ENCODE measurements at regions not wholly inside any gene's neighbourhood (a gene's known extent, or its start where the extent isn't known, plus 50 kb on each side); places are given as distances from the start of the nearest gene placed in this dataset.

DNA sequence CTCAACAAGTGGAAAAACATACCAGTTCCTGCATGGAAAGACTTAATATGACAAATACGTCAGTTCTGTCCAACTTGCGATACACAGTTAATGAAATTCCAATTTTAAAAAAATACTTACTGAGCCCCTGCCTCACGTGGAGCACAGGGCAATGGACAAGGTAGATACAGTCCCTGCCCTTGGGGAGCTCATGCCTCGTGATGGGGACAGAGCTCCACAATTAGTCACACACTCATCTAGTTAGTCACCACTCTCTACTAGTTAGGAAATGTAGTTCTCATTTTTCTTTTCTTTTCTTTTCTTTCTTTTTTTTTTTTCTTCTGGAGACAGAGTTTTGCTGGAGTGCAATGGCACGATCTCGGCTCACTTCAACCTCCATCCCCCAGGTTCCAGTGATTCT is 74.7 kb upstream of the CDH5 start:
- no peak for TF ChIP-seq SMAD4 (CRISPR knock-in tag; IDR thresholded peaks at IDR 0.05)
- no peak for TF ChIP-seq FOXK1 (CRISPR knock-in tag; IDR thresholded peaks at IDR 0.05)
- no peak for TF ChIP-seq CBFB (CRISPR knock-in tag; IDR thresholded peaks at IDR 0.05; ENCODE audit: low read depth)
- no peak for TF ChIP-seq IRF2 (CRISPR knock-in tag; IDR thresholded peaks at IDR 0.05; ENCODE audit: borderline replicate concordance, low read depth)
- TF ChIP-seq, protein P1, sequence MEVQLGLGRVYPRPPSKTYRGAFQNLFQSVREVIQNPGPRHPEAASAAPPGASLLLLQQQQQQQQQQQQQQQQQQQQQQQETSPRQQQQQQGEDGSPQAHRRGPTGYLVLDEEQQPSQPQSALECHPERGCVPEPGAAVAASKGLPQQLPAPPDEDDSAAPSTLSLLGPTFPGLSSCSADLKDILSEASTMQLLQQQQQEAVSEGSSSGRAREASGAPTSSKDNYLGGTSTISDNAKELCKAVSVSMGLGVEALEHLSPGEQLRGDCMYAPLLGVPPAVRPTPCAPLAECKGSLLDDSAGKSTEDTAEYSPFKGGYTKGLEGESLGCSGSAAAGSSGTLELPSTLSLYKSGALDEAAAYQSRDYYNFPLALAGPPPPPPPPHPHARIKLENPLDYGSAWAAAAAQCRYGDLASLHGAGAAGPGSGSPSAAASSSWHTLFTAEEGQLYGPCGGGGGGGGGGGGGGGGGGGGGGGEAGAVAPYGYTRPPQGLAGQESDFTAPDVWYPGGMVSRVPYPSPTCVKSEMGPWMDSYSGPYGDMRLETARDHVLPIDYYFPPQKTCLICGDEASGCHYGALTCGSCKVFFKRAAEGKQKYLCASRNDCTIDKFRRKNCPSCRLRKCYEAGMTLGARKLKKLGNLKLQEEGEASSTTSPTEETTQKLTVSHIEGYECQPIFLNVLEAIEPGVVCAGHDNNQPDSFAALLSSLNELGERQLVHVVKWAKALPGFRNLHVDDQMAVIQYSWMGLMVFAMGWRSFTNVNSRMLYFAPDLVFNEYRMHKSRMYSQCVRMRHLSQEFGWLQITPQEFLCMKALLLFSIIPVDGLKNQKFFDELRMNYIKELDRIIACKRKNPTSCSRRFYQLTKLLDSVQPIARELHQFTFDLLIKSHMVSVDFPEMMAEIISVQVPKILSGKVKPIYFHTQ (CRISPR knock-in tag; IDR thresholded peaks at IDR 0.05) = no peak
- TF ChIP-seq SOX15 (CRISPR knock-in tag; IDR thresholded peaks at IDR 0.05) = no peak
- no peak for TF ChIP-seq GRHL2 (CRISPR knock-in tag; IDR thresholded peaks at IDR 0.05; ENCODE audit: insufficient replicate concordance, severe bottlenecking)
- no peak for TF ChIP-seq NFATC4 (CRISPR knock-in tag; IDR thresholded peaks at IDR 0.05)
- TF ChIP-seq NR2C2 (CRISPR knock-in tag; IDR thresholded peaks at IDR 0.05) = no peak
- TF ChIP-seq, protein P2, sequence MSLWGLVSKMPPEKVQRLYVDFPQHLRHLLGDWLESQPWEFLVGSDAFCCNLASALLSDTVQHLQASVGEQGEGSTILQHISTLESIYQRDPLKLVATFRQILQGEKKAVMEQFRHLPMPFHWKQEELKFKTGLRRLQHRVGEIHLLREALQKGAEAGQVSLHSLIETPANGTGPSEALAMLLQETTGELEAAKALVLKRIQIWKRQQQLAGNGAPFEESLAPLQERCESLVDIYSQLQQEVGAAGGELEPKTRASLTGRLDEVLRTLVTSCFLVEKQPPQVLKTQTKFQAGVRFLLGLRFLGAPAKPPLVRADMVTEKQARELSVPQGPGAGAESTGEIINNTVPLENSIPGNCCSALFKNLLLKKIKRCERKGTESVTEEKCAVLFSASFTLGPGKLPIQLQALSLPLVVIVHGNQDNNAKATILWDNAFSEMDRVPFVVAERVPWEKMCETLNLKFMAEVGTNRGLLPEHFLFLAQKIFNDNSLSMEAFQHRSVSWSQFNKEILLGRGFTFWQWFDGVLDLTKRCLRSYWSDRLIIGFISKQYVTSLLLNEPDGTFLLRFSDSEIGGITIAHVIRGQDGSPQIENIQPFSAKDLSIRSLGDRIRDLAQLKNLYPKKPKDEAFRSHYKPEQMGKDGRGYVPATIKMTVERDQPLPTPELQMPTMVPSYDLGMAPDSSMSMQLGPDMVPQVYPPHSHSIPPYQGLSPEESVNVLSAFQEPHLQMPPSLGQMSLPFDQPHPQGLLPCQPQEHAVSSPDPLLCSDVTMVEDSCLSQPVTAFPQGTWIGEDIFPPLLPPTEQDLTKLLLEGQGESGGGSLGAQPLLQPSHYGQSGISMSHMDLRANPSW (CRISPR knock-in tag; conservative IDR thresholded peaks at IDR 0.05; ENCODE audit: low read depth) = no peak
- no peak for TF ChIP-seq ZNF423 (CRISPR knock-in tag; IDR thresholded peaks at IDR 0.05)
- Mint-ChIP-seq H3K4me1 (peaks cover 4% of the 10 kb centered on the region; the same call in 1 of the 2 replicates), H3K9me3 (no peaks in the 10 kb centered on the region), H3K4me3 (no peak overlapping the region), H3K27me3 (ENCODE audit: low read depth) (peaks cover 3% of the 10 kb centered on the region; the same call in 1 of the 2 replicates), H3K36me3 (no peaks in the 10 kb centered on the region), H3K27ac (no peak overlapping the region)
- ATAC-seq (no peak), DNase-seq (ENCODE audit: low spot score) (no peak)
- CTCF ChIA-PET = interaction anchor here (1.9 kb wide), 1 partner anchor 16 kb away, joined by 6 read pairs; no protein-coding TSS in a partner anchor
- POLR2A ChIA-PET = no interaction called here

DNA sequence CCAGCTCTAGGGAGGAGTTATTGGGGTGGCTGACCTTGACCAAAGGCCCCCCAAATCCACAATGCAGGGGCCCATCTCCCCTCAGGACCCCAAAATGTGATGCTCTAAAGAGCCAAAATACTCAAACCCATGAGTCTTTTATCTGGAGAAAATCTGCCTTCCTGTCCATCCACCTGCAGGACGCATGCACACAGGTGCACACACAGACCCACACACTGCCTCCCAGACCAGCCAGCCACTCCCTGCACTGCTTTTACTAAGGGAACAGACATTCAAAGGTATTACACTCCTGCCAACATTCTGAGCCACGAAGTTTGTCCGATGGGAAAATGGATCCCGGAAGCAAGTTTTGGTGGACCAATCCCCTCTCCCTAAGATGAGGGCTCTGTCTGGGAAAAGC is 76.1 kb upstream of the CDH5 start:
- Mint-ChIP-seq H3K9me3 (no peaks in the 10 kb centered on the region), H3K4me3 (no peak overlapping the region), H3K27me3 (ENCODE audit: low read depth) (no peaks in the 10 kb centered on the region), H3K27ac (no peak overlapping the region), H3K4me1 (peaks cover 4% of the 10 kb centered on the region; the same call in 1 of the 2 replicates), H3K36me3 (no peaks in the 10 kb centered on the region)
- ATAC-seq (no peak), DNase-seq (ENCODE audit: low spot score) (no peak)
- TF ChIP-seq TEAD1 (CRISPR knock-in tag; IDR thresholded peaks at IDR 0.05) (no peak), NFE2L1 (CRISPR knock-in tag; IDR thresholded peaks at IDR 0.05) (no peak), SMAD4 (CRISPR knock-in tag; IDR thresholded peaks at IDR 0.05) (no peak), ZNF232 (CRISPR knock-in tag; IDR thresholded peaks at IDR 0.05) (no peak), NR2C2 (CRISPR knock-in tag; IDR thresholded peaks at IDR 0.05) (no peak), JAZF1 (CRISPR knock-in tag; IDR thresholded peaks at IDR 0.05) (no peak)
- ChIA-PET POLR2A (no interaction called here), CTCF (no interaction called here)

DNA sequence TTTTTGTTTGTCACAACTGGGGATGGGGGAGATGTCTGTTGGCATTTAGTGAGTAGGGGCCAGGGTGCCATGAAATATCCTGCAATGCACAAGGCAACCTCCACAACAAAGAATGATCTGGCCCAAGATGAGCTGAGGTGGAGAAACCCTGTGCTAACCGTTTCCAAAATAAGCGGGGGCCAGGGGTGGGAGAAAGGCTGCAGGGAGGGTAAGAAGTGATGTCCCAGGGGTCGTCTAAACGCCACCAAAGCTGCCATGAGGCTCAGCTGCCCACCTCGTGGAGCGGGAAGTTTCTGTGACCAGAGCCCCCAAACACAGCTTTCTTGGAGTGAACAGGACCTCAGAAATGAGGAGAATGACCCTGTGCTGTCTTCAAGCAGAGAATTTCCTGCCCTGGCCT is 76.5 kb upstream of the CDH5 start:
- no peaks in the 10 kb centered on the region for H3K27me3 Mint-ChIP-seq (ENCODE audit: low read depth)
- ChIA-PET CTCF (no interaction called here), POLR2A (no interaction called here)
- H3K4me1 Mint-ChIP-seq = peaks cover 4% of the 10 kb centered on the region; the same call in 1 of the 2 replicates
- H3K27ac Mint-ChIP-seq = no peak overlapping the region
- H3K4me3 Mint-ChIP-seq = no peak overlapping the region
- DNase-seq (ENCODE audit: low spot score) (no peak), ATAC-seq (no peak)
- no peaks in the 10 kb centered on the region for H3K36me3 Mint-ChIP-seq
- TF ChIP-seq FOXP1 (CRISPR knock-in tag; IDR thresholded peaks at IDR 0.05; ENCODE audit: borderline replicate concordance) = no peak
- no peak for TF ChIP-seq NFATC4 (CRISPR knock-in tag; IDR thresholded peaks at IDR 0.05)
- TF ChIP-seq NR1H2 (CRISPR knock-in tag; IDR thresholded peaks at IDR 0.05) = no peak
- TF ChIP-seq TEAD4 (CRISPR knock-in tag; IDR thresholded peaks at IDR 0.05) = no peak
- TF ChIP-seq ZNF423 (CRISPR knock-in tag; IDR thresholded peaks at IDR 0.05) = no peak
- TF ChIP-seq GABPB1 (CRISPR knock-in tag; IDR thresholded peaks at IDR 0.05) = no peak
- H3K9me3 Mint-ChIP-seq = peaks cover 3% of the 10 kb centered on the region; the same call in 1 of the 2 replicates

All from WTC11 (cell line).